Loucy (cell line): ENCODE measurements at regions not wholly inside any gene's neighbourhood (a gene's known extent, or its start where the extent isn't known, plus 50 kb on each side); places are given as distances from the start of the nearest gene placed in this dataset.

ENCODE experiments used
- H2AFZ ChIP-seq: fragments of 200-600 bp; sonication (generic); 2 replicates; pipeline ENCODE4 v1.6.0; 2016; ENCODE audit warnings: antibody characterized with exemption, mild to moderate bottlenecking, low read length, moderate library complexity
- H3F3A ChIP-seq: fragments of 200-600 bp; 2 replicates; pipeline ENCODE4 v1.6.0; 2016; ENCODE audit warnings: antibody characterized with exemption, low read depth, mild to moderate bottlenecking
- H3K27me3 ChIP-seq: fragments of 200-600 bp; sonication (generic); 2 replicates; pipeline ENCODE4 v1.6.1; 2014; ENCODE audit warnings: low read length, mild to moderate bottlenecking; ENCODE audit not compliant: insufficient read depth, poor library complexity, severe bottlenecking
- H3K36me3 ChIP-seq: fragments of 200-600 bp; sonication (generic); 2 replicates; pipeline ENCODE4 v1.6.1; 2016; ENCODE audit warnings: low read length; ENCODE audit not compliant: insufficient read depth
- H3K4me1 ChIP-seq: fragments of 200-600 bp; sonication (generic); 2 replicates; pipeline ENCODE4 v1.5.1; 2014; ENCODE audit warnings: low read length, mild to moderate bottlenecking; ENCODE audit not compliant: insufficient read depth, poor library complexity, severe bottlenecking
- H3K4me2 ChIP-seq: fragments of 200-600 bp; sonication (generic); 2 replicates; pipeline ENCODE4 v1.6.0; 2014; ENCODE audit warnings: antibody characterized with exemption, low read length, low read depth, mild to moderate bottlenecking; ENCODE audit not compliant: poor library complexity, severe bottlenecking
- H3K4me3 ChIP-seq: fragments of 200-600 bp; sonication (generic); 2 replicates; pipeline ENCODE4 v1.5.1; 2014; ENCODE audit warnings: low read length, mild to moderate bottlenecking, mixed read lengths; ENCODE audit not compliant: poor library complexity, severe bottlenecking
- H3K79me2 ChIP-seq: fragments of 200-600 bp; sonication (generic); 2 replicates; pipeline ENCODE4 v1.6.1; 2014; ENCODE audit warnings: low read length; ENCODE audit not compliant: insufficient read depth
- H3K9ac ChIP-seq: fragments of 200-600 bp; sonication (generic); 2 replicates; pipeline ENCODE4 v1.6.0; 2014; ENCODE audit warnings: mild to moderate bottlenecking, low read depth, low read length, moderate library complexity; ENCODE audit not compliant: poor library complexity, severe bottlenecking
- H3K9me2 ChIP-seq: fragments of 200-600 bp; sonication (generic); replicated peaks from 2 replicates; pipeline ENCODE4 v1.6.1; 2016; ENCODE audit warnings: low read depth, low read length, mixed read lengths
- H3K9me3 ChIP-seq: fragments of 200-600 bp; sonication (generic); 2 replicates; pipeline ENCODE4 v1.6.1; 2014; ENCODE audit warnings: mild to moderate bottlenecking, antibody characterized with exemption, low read length, low read depth; ENCODE audit not compliant: insufficient read depth
- H4K20me1 ChIP-seq: fragments of 200-600 bp; sonication (generic); 2 replicates; pipeline ENCODE4 v1.6.0; 2014; ENCODE audit warnings: antibody characterized with exemption, low read length, mild to moderate bottlenecking; ENCODE audit not compliant: insufficient read depth, poor library complexity, severe bottlenecking
- EZH2phosphoT487 ChIP-seq: fragments of 200-600 bp; IDR thresholded peaks from 2 replicates; pipeline ENCODE4 v1.6.1; 2018; ENCODE audit warnings: antibody characterized with exemption, mild to moderate bottlenecking, moderate library complexity, borderline replicate concordance
- TF ChIP-seq, protein P1 (sequence below): fragments of 200-600 bp; sonication (generic); conservative IDR thresholded peaks from 2 replicates; pipeline ENCODE4 v1.5.1; 2014; ENCODE audit warnings: mild to moderate bottlenecking, antibody characterized with exemption, low read length

DNA sequence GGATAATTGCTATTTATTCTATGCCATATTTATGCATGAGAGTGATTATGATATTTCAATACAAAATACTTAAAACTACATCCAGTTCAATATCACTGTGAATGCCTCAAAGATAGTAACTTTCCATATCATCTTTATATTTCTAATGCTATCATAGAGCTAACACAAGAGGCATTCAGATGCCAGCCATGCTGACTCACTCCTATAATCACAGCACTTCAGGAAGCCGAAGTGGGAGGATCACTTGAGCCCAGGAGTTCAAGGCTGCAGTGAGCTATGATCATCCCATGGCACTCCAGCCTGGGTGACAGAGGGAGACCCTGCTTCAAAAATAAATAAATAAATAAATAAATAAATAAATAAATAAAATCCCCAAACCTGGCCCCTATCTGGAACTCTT lies 498.7 kb downstream of the EPHA3 start:
- Histone ChIP-seq H3K27me3 (no peaks in the 10 kb centered on the region), H3K36me3 (no peaks in the 10 kb centered on the region), H3K4me1 (no peaks in the 10 kb centered on the region), H3F3A (no peaks in the 10 kb centered on the region), H3K9me3 (no peaks in the 10 kb centered on the region), H3K4me3 (no peak overlapping the region), H3K9me2 (no peaks in the 10 kb centered on the region), H3K9ac (no peak overlapping the region), H3K4me2 (no peak overlapping the region), H4K20me1 (no peaks in the 10 kb centered on the region), H3K79me2 (no peaks in the 10 kb centered on the region), H2AFZ (no peak overlapping the region)
- TF ChIP-seq, protein P1, sequence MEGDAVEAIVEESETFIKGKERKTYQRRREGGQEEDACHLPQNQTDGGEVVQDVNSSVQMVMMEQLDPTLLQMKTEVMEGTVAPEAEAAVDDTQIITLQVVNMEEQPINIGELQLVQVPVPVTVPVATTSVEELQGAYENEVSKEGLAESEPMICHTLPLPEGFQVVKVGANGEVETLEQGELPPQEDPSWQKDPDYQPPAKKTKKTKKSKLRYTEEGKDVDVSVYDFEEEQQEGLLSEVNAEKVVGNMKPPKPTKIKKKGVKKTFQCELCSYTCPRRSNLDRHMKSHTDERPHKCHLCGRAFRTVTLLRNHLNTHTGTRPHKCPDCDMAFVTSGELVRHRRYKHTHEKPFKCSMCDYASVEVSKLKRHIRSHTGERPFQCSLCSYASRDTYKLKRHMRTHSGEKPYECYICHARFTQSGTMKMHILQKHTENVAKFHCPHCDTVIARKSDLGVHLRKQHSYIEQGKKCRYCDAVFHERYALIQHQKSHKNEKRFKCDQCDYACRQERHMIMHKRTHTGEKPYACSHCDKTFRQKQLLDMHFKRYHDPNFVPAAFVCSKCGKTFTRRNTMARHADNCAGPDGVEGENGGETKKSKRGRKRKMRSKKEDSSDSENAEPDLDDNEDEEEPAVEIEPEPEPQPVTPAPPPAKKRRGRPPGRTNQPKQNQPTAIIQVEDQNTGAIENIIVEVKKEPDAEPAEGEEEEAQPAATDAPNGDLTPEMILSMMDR = no peak
- TF ChIP-seq EZH2phosphoT487 = no peak

DNA sequence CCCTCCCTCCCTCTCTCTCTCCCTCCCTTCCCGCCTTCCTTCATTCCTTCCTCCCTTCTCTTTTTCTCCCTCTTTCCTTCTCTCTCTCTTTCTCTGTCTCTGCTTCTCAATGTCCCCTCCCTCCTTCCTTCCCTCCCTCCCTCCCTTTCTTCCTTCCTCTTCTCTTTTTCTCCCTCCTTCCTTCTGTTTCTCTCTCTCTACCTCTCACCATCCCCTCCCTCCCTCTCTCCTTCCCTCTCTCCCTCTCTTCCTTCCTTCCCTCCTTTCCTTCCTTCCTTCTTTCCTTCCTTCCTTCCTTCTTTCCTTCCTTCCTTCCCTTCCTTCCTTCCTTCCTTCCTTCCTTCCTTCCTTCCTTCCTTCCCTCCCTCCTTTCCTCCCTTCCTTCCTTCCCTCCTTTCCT lies 504.6 kb downstream of the EPHA3 start:
- Histone ChIP-seq H3K79me2 (no peaks in the 10 kb centered on the region), H3K9me2 (no peaks in the 10 kb centered on the region), H3K9me3 (no peaks in the 10 kb centered on the region), H3K36me3 (no peaks in the 10 kb centered on the region), H3F3A (no peaks in the 10 kb centered on the region), H2AFZ (no peak overlapping the region), H3K27me3 (no peaks in the 10 kb centered on the region), H3K4me3 (no peak overlapping the region), H3K4me2 (no peak overlapping the region), H3K4me1 (no peaks in the 10 kb centered on the region), H4K20me1 (no peaks in the 10 kb centered on the region), H3K9ac (no peak overlapping the region)
- TF ChIP-seq EZH2phosphoT487 = no peak
- TF ChIP-seq, protein P1 = no peak

DNA sequence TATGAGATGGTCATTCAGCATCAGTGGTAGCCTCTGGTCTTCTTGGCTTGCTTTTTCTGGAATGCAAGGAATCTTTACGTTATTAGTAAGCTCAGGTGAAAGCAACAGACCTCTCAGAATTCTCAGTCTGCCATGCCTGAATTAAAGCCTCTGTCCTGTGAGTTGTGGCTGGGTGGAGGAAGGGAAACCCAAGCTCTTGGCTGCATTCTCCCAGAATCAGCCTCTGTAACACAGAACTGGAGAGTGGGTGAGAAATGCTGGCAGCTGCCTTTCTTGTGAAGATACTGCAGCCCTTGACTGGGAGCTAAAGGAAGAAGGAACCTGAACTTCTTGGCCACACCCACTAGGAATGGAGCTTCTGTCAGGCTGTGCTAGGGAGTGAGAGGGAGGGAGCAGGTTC lies 505.8 kb downstream of the EPHA3 start:
- no peak overlapping the region for H2AFZ ChIP-seq
- no peaks in the 10 kb centered on the region for H3K9me3 ChIP-seq
- no peak overlapping the region for H3K9ac ChIP-seq
- H3K4me2 ChIP-seq = no peak overlapping the region
- no peak overlapping the region for H3K4me3 ChIP-seq
- no peaks in the 10 kb centered on the region for H3K36me3 ChIP-seq
- TF ChIP-seq EZH2phosphoT487 = no peak
- TF ChIP-seq, protein P1 = no peak
- H3K27me3 ChIP-seq = no peaks in the 10 kb centered on the region
- no peaks in the 10 kb centered on the region for H3F3A ChIP-seq
- no peaks in the 10 kb centered on the region for H3K4me1 ChIP-seq
- H4K20me1 ChIP-seq = no peaks in the 10 kb centered on the region
- no peaks in the 10 kb centered on the region for H3K9me2 ChIP-seq
- no peaks in the 10 kb centered on the region for H3K79me2 ChIP-seq
